GM23338 (cell line): ENCODE measurements at regions not wholly inside any gene's neighbourhood (a gene's known extent, or its start where the extent isn't known, plus 50 kb on each side); places are given as distances from the start of the nearest gene placed in this dataset.

Experiments
- ATAC-seq: fragments of 200-7000 bp; cut with Tn5 transposase; 3 replicates; pipeline ENCODE4 v1.9.1; 2020
- DNase-seq: peaks from one replicate; pipeline ENCODE4 v3.0.0-alpha.2; 2015; ENCODE audit warnings: low spot score
- H2AFZ ChIP-seq: fragments of 200-600 bp; sonication (generic); 2 replicates; pipeline ENCODE4 v1.8.0; 2016; ENCODE audit warnings: antibody characterized with exemption, mild to moderate bottlenecking, moderate library complexity
- H3F3A ChIP-seq: fragments of 200-600 bp; sonication (generic); replicated peaks from 2 replicates; pipeline ENCODE4 v1.8.0; 2017; ENCODE audit warnings: antibody characterized with exemption, mixed run types, low read depth
- H3K27ac ChIP-seq: fragments of 200-600 bp; sonication (generic); 2 replicates; pipeline ENCODE4 v1.6.1; 2016; ENCODE audit warnings: low read depth
- H3K27me3 ChIP-seq: fragments of 200-600 bp; sonication (generic); 2 replicates; pipeline ENCODE4 v1.8.0; 2016; ENCODE audit warnings: mild to moderate bottlenecking, mixed run types, moderate library complexity; ENCODE audit not compliant: insufficient read depth
- H3K36me3 ChIP-seq: fragments of 200-600 bp; sonication (generic); 2 replicates; pipeline ENCODE4 v1.8.0; 2016; ENCODE audit warnings: mild to moderate bottlenecking; ENCODE audit not compliant: insufficient read depth
- H3K4me1 ChIP-seq: fragments of 200-600 bp; sonication (generic); 2 replicates; pipeline ENCODE4 v1.8.0; 2016; ENCODE audit warnings: mild to moderate bottlenecking, moderate library complexity; ENCODE audit not compliant: insufficient read depth
- H3K4me2 ChIP-seq: fragments of 200-600 bp; sonication (generic); 2 replicates; pipeline ENCODE4 v1.7.1; 2017; ENCODE audit warnings: mixed run types
- H3K4me3 ChIP-seq: fragments of 200-600 bp; sonication (generic); 2 replicates; pipeline ENCODE4 v1.6.1; 2016; ENCODE audit warnings: mixed run types
- H3K79me2 ChIP-seq: fragments of 200-600 bp; sonication (generic); replicated peaks from 2 replicates; pipeline ENCODE4 v1.8.0; 2017; ENCODE audit warnings: mild to moderate bottlenecking; ENCODE audit not compliant: insufficient read depth
- H3K9me2 ChIP-seq: fragments of 200-600 bp; sonication (generic); 2 replicates; pipeline ENCODE4 v1.8.0; 2017; ENCODE audit not compliant: insufficient read depth
- H4K20me1 ChIP-seq: fragments of 200-600 bp; sonication (generic); replicated peaks from 2 replicates; pipeline ENCODE4 v1.8.0; 2017; ENCODE audit warnings: mild to moderate bottlenecking; ENCODE audit not compliant: insufficient read depth
- H3K27ac Mint-ChIP-seq: 2 replicates; pipeline ENCODE4 v1.8.0; 2020; ENCODE audit warnings: inconsistent platforms, mild to moderate bottlenecking, moderate library complexity, mixed read lengths
- H3K27me3 Mint-ChIP-seq: 3 replicates; pipeline ENCODE4 v1.8.0; 2022; ENCODE audit warnings: low read depth, mild to moderate bottlenecking, moderate library complexity, mixed read lengths, inconsistent platforms; ENCODE audit not compliant: insufficient read depth, poor library complexity
- H3K36me3 Mint-ChIP-seq: 3 replicates; pipeline ENCODE4 v1.8.0; 2021; ENCODE audit warnings: low read depth, mild to moderate bottlenecking, inconsistent platforms, moderate library complexity, mixed read lengths
- H3K4me1 Mint-ChIP-seq: 3 replicates; pipeline ENCODE4 v1.8.0; 2020; ENCODE audit warnings: mild to moderate bottlenecking, inconsistent platforms, mixed read lengths
- H3K4me3 Mint-ChIP-seq: 3 replicates; pipeline ENCODE4 v1.8.0; 2021; ENCODE audit warnings: moderate library complexity, mild to moderate bottlenecking, inconsistent platforms, mixed read lengths
- H3K9me3 Mint-ChIP-seq: 3 replicates; pipeline ENCODE4 v1.8.0; 2020; ENCODE audit warnings: moderate library complexity, mild to moderate bottlenecking, inconsistent platforms, mixed read lengths
- EZH2 ChIP-seq: fragments of 200-600 bp; sonication (generic); IDR thresholded peaks from one replicate; pipeline ENCODE4 v1.8.0; 2017; ENCODE audit warnings: antibody characterized with exemption, mild to moderate bottlenecking, low read depth; ENCODE audit not compliant: unreplicated experiment
- EZH2phosphoT487 ChIP-seq: fragments of 200-600 bp; sonication (generic); IDR thresholded peaks from one replicate; pipeline ENCODE4 v1.8.1; 2018; ENCODE audit warnings: antibody characterized with exemption; ENCODE audit not compliant: unreplicated experiment
- JUNB ChIP-seq: IDR thresholded peaks from one replicate; pipeline ENCODE4 v1.6.1; 2016; ENCODE audit warnings: antibody characterized with exemption; ENCODE audit not compliant: unreplicated experiment
- NANOG ChIP-seq: IDR thresholded peaks from 2 replicates; pipeline ENCODE4 v1.6.1; 2016; ENCODE audit warnings: antibody characterized with exemption, borderline replicate concordance
- POLR2AphosphoS5 ChIP-seq: IDR thresholded peaks from 2 replicates; pipeline ENCODE4 v1.6.1; 2016; ENCODE audit warnings: antibody characterized with exemption, low read depth
- STAT1 ChIP-seq: IDR thresholded peaks from one replicate; pipeline ENCODE4 v1.6.1; 2016; ENCODE audit warnings: antibody characterized with exemption; ENCODE audit not compliant: unreplicated experiment
- ZNF114 ChIP-seq: fragments of 250-450 bp; sonication (Bioruptor Pico); IDR thresholded peaks from 2 replicates; pipeline ENCODE4 v1.5.0; 2020; ENCODE audit warnings: mild to moderate bottlenecking, moderate library complexity
- ZNF331 ChIP-seq: fragments of 250-450 bp; sonication (Bioruptor Pico); IDR thresholded peaks from 2 replicates; pipeline ENCODE4 v1.5.0; 2020; ENCODE audit warnings: low read depth, mild to moderate bottlenecking, moderate library complexity
- TF ChIP-seq, protein P1 (sequence below): IDR thresholded peaks from 2 replicates; pipeline ENCODE4 v1.6.1; 2016; ENCODE audit warnings: antibody characterized with exemption
- TF ChIP-seq, protein P2 (sequence below), 2 experiments: fragments of 200-600 bp in 1 of 2; sonication (generic) in 1 of 2; conservative IDR thresholded peaks; 2 replicates each; pipeline versions ENCODE4 v1.5.1 to v1.6.1; 2016 to 2017; ENCODE audit warnings: antibody characterized with exemption in 2 of 2, low read depth in 2 of 2, mild to moderate bottlenecking in 2 of 2, moderate library complexity in 1 of 2
- TF ChIP-seq, protein P3 (sequence below): IDR thresholded peaks from one replicate; pipeline ENCODE4 v1.6.1; 2018; ENCODE audit warnings: antibody characterized with exemption; ENCODE audit not compliant: unreplicated experiment

DNA sequence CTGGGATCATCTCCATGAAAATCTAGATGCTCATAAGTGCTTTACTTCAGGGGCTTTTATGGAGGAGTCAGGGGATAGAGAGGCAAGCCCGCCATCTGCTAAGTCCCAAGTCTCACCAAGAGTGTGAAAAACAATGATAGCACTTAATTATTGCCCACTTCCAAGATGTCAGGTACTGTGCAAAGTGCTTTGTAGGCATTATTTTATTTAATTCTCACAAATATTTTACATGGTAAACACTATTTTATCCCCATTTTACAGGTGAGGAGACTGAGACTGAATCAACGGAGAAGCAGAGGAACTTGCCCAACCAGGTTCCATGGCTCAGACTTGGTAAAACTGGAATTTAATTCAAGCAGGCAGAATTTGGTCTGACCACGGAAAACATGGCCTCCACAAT, 147.5 kb downstream of the ACKR3 start:
- Histone ChIP-seq H3K4me2 (no peak overlapping the region), H3F3A (no peaks in the 10 kb centered on the region), H4K20me1 (no peaks in the 10 kb centered on the region), H3K36me3 (no peaks in the 10 kb centered on the region), H3K27me3 (no peaks in the 10 kb centered on the region), H3K9me2 (no peaks in the 10 kb centered on the region), H3K79me2 (no peaks in the 10 kb centered on the region), H3K27ac (no peak overlapping the region), H3K4me1 (no peaks in the 10 kb centered on the region), H2AFZ (no peak overlapping the region), H3K4me3 (no peak overlapping the region)
- TF ChIP-seq POLR2AphosphoS5 (no peak), ZNF114 (no peak), STAT1 (no peak)
- TF ChIP-seq, protein P1, sequence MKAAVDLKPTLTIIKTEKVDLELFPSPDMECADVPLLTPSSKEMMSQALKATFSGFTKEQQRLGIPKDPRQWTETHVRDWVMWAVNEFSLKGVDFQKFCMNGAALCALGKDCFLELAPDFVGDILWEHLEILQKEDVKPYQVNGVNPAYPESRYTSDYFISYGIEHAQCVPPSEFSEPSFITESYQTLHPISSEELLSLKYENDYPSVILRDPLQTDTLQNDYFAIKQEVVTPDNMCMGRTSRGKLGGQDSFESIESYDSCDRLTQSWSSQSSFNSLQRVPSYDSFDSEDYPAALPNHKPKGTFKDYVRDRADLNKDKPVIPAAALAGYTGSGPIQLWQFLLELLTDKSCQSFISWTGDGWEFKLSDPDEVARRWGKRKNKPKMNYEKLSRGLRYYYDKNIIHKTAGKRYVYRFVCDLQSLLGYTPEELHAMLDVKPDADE = no peak
- DNase-seq (no peak), ATAC-seq (no peak)
- Mint-ChIP-seq H3K27me3 (peaks cover 10% of the 10 kb centered on the region), H3K36me3 (0 out of 3 replicates have a peak, but pooled peaks cover 2% of the 10 kb centered on the region), H3K27ac (no peak overlapping the region), H3K9me3 (no peaks in the 10 kb centered on the region), H3K4me1 (peaks cover 4% of the 10 kb centered on the region; the same call in 1 of the 3 replicates), H3K4me3 (no peak overlapping the region)

DNA sequence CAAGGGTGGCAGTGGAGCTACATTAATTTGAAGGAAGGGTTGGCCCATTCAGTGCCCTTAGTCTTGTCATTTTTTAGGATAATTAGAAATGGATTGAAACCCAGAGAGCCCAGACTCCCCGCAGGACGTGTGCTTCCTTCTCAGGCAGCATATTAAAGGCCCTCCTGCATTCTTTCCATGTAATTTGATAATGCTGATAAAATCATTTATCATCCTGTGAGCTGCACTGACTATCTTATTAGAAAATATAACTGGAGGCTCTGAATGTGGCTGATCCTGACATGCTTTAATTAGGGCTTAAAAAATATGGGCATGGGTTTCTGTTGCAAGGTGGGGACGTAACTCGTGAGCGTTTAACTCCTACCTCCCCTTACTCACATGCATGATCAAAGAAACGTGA, 148.1 kb downstream of the ACKR3 start:
- H4K20me1 ChIP-seq = no peaks in the 10 kb centered on the region
- no peak for ATAC-seq
- no peaks in the 10 kb centered on the region for H3K9me2 ChIP-seq
- no peaks in the 10 kb centered on the region for H3K4me1 ChIP-seq
- no peak overlapping the region for H3K4me2 ChIP-seq
- no peak overlapping the region for H3K4me3 Mint-ChIP-seq
- peaks cover 8% of the 10 kb centered on the region for H3K27me3 Mint-ChIP-seq
- H3K27me3 ChIP-seq = no peaks in the 10 kb centered on the region
- no peaks in the 10 kb centered on the region for H3K79me2 ChIP-seq
- TF ChIP-seq EZH2phosphoT487 = no peak
- no peaks in the 10 kb centered on the region for H3K36me3 ChIP-seq
- peaks cover 4% of the 10 kb centered on the region; the same call in 1 of the 3 replicates for H3K4me1 Mint-ChIP-seq
- 0 out of 3 replicates have a peak, but pooled peaks cover 2% of the 10 kb centered on the region for H3K36me3 Mint-ChIP-seq
- no peak overlapping the region for H3K27ac ChIP-seq
- no peak for DNase-seq
- H3K9me3 Mint-ChIP-seq = no peaks in the 10 kb centered on the region
- H2AFZ ChIP-seq = no peak overlapping the region
- no peaks in the 10 kb centered on the region for H3F3A ChIP-seq
- H3K4me3 ChIP-seq = no peak overlapping the region
- H3K27ac Mint-ChIP-seq = no peak overlapping the region

DNA sequence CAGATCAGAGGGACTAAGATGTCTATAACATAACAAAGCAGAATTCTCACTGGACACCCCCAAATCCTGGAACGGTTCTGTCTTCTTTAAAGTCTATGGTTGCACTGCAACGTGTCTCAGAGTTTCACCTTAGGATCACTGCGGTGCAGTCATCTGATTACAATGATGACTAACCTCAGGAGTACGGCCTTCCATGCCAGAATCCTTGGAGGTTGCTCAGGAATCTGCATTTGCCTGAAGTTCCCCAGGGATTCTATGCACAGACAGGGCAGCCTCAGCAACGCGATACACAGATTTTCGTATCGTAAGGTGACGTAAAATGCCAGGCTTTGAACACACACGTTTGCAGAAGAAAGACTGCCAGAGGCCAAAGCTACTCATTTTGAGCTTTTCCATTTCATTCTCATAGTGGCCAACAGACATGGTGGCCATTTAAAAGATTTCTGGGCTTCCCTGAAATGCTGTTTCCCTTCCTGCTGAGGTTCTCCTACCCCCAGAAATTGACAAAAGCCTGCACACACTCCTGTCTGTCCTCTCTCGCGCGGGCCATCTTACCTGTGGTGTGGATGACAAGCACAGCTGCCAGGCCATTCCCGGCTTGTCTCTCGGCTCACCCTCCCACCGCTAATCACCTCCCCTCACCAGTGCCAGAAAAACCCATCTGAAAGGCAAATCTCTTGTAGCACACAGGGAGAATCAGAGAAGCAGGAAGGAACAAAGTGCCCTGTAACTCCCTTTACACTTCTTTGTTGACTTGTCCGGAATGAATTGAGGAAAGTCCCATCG, 148.8 kb downstream of the ACKR3 start:
- Histone ChIP-seq H3K4me3 (no peak overlapping the region), H3K9me2 (no peaks in the 10 kb centered on the region), H3K36me3 (no peaks in the 10 kb centered on the region), H3F3A (no peaks in the 10 kb centered on the region), H3K4me2 (no peak overlapping the region), H3K27ac (no peak overlapping the region), H3K27me3 (no peaks in the 10 kb centered on the region), H2AFZ (peak overlapping the region; percentile 63; the same call in 1 of the 2 replicates), H4K20me1 (no peaks in the 10 kb centered on the region), H3K79me2 (no peaks in the 10 kb centered on the region), H3K4me1 (no peaks in the 10 kb centered on the region)
- Mint-ChIP-seq H3K27ac (no peak overlapping the region), H3K36me3 (0 out of 3 replicates have a peak, but pooled peaks cover 2% of the 10 kb centered on the region), H3K27me3 (peaks cover 8% of the 10 kb centered on the region), H3K4me3 (no peak overlapping the region), H3K4me1 (peaks cover 4% of the 10 kb centered on the region; the same call in 1 of the 3 replicates), H3K9me3 (no peaks in the 10 kb centered on the region)
- TF ChIP-seq NANOG (no peak), EZH2 (no peak), JUNB (no peak), ZNF114 (no peak), ZNF331 (no peak)
- TF ChIP-seq, protein P2, sequence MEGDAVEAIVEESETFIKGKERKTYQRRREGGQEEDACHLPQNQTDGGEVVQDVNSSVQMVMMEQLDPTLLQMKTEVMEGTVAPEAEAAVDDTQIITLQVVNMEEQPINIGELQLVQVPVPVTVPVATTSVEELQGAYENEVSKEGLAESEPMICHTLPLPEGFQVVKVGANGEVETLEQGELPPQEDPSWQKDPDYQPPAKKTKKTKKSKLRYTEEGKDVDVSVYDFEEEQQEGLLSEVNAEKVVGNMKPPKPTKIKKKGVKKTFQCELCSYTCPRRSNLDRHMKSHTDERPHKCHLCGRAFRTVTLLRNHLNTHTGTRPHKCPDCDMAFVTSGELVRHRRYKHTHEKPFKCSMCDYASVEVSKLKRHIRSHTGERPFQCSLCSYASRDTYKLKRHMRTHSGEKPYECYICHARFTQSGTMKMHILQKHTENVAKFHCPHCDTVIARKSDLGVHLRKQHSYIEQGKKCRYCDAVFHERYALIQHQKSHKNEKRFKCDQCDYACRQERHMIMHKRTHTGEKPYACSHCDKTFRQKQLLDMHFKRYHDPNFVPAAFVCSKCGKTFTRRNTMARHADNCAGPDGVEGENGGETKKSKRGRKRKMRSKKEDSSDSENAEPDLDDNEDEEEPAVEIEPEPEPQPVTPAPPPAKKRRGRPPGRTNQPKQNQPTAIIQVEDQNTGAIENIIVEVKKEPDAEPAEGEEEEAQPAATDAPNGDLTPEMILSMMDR (conservative IDR thresholded peaks at IDR 0.05; ENCODE audit: low read depth in 2 of 2) = no peak
- TF ChIP-seq, protein P1 = no peak
- TF ChIP-seq, protein P3, sequence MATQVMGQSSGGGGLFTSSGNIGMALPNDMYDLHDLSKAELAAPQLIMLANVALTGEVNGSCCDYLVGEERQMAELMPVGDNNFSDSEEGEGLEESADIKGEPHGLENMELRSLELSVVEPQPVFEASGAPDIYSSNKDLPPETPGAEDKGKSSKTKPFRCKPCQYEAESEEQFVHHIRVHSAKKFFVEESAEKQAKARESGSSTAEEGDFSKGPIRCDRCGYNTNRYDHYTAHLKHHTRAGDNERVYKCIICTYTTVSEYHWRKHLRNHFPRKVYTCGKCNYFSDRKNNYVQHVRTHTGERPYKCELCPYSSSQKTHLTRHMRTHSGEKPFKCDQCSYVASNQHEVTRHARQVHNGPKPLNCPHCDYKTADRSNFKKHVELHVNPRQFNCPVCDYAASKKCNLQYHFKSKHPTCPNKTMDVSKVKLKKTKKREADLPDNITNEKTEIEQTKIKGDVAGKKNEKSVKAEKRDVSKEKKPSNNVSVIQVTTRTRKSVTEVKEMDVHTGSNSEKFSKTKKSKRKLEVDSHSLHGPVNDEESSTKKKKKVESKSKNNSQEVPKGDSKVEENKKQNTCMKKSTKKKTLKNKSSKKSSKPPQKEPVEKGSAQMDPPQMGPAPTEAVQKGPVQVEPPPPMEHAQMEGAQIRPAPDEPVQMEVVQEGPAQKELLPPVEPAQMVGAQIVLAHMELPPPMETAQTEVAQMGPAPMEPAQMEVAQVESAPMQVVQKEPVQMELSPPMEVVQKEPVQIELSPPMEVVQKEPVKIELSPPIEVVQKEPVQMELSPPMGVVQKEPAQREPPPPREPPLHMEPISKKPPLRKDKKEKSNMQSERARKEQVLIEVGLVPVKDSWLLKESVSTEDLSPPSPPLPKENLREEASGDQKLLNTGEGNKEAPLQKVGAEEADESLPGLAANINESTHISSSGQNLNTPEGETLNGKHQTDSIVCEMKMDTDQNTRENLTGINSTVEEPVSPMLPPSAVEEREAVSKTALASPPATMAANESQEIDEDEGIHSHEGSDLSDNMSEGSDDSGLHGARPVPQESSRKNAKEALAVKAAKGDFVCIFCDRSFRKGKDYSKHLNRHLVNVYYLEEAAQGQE = no peak
- DNase-seq = no peak
- ATAC-seq = no peak
